Mucosa of gallbladder (tissue), 1 donor: ENCODE measurements at regions not wholly inside any gene's neighbourhood (a gene's known extent, or its start where the extent isn't known, plus 50 kb on each side); places are given as distances from the start of the nearest gene placed in this dataset.
"Not testable (repeated sequence)": the region's sequence is repeated elsewhere in the genome, so short reads cannot be mapped to it uniquely, and the experiment has no call there.

Experiments
- DNase-seq: peaks from one replicate; pipeline ENCODE4 v3.0.0-alpha.2; 2020; ENCODE audit warnings: low spot score
- donor health status: DM: no; HTN: no; CAD: no.

DNA sequence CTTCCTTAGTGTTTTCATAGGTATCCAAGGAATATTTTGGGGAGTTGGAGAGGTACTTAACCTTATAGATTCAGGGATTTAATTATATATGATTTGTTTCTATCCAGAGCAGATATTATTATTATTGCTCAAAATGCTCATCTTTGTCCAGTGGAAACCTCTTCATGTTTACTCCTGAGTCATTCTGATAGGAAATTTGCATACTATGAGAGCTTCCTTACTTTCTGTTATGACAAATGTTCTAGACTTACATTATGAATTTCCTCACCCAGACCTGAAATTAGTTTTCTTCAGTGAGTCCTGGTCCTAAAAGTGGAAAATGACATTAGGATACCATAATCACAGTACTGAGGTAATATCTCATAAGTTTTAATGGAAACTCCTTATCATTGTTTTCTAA is 57.5 kb upstream of the PLPPR5 start:
- no peak for DNase-seq

DNA sequence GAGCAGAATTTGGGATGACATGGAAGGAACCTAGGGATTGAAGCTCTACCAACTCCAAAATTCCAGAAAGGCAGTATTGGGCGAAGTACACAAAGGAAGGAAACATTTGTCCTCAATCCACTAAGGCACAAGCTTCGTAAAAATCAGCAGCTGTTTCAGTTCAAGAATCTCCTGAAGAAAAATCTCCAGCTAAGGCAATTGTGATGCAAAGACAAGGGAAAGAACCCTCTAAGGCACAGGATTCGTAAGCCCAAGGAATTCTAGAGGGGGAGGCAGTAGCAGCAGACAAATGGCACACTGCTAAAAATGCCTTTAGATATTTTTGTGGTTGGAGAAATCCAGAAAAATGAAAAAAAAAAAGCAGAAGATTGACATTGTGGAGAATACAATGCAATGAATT is 64.5 kb upstream of the PLPPR5 start:
- DNase-seq, result no peak

DNA sequence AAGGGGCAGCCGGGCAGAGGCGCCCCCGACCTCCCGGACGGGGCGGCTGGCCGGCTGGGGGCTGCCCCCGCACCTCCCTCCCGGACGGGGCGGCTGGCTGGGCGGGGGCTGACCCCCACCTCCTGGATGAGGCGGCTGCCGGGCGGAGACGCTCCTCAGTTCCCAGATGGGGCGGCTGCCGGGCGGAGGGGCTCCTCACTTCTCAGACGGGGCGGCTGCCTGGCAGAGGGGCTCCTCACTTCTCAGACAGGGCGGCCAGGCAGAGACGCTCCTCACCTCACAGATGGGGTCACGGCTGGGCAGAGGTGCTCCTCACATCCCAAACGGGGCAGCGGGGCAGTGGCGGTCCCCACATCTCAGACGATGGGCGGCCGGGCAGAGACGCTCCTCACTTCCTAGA is 73.9 kb upstream of the PLPPR5 start:
- not testable (repeated sequence) for DNase-seq

DNA sequence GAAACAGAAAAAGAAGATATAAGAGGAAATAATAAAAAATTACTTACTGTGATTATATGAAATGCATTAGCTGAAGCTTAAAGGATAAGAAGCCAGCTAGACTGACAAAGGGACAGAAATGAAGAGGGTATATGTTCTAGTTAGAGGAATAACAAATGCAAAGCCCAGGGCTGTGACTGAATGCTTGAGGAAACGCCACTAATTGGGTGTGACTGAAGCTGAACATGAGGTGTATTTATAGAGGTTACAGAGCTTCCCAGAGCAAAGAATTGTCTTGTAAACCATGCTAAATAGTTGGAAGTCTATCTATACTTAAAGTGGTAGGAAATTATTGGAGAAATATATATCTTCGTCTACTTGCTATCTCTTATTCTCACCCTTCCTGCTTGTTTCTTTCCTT is 77.7 kb upstream of the PLPPR5 start:
- no peak for DNase-seq

DNA sequence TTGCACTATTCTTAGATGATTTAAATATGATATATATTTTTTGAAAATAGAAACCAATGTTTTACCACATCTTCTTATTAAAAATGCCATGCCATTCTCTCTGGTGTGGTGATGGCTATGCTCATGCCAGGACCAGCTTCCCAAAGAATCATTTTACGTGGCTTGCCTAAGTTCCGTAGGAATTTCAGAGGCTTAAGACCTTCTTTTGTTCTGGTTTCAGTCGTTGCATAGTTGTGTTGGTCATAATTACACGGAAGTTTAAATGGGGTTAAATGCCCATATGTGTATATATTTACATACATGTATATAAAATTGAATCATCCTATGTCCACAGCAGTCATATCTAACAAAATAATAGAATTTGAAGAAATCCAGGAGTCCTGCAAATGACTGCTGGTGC is 78.7 kb upstream of the PLPPR5 start:
- DNase-seq, result no peak

DNA sequence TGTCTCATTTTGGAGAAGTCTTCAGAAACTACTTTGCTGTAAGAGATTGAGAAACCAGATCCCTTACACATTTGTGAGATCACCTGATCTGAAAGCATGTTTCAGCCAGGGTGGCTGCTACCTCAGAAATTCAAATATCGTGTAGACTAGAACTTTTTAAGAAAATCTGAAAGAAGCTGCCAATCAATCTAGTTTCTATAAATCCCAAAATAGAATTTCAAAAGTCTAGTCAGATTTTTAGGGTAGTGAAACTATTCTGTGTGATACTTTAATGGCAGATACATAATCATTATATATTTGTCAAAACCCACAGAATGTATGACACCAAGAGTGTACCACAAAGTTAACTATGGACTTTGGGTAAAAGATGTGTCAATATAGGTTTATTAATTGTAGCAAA is 79.9 kb upstream of the PLPPR5 start:
- no peak for DNase-seq

DNA sequence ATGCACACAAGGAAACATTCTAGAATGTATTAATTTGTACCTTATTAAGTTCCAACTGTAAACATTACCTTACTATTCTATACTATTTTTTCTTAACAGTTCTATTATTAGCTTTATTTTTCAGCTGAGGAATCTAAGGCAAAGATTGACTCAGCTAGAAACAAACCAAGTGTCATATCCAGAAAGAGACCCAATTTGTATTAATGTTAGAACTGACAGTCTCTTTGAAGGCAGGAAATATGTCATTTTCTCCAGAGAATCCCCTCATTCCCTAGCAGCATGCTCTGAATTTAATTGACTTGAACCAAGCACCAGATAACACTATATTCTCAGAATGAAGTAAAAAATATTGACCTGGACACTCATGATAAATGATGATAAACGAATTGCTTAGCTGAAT is 81.4 kb upstream of the PLPPR5 start:
- DNase-seq, result no peak

DNA sequence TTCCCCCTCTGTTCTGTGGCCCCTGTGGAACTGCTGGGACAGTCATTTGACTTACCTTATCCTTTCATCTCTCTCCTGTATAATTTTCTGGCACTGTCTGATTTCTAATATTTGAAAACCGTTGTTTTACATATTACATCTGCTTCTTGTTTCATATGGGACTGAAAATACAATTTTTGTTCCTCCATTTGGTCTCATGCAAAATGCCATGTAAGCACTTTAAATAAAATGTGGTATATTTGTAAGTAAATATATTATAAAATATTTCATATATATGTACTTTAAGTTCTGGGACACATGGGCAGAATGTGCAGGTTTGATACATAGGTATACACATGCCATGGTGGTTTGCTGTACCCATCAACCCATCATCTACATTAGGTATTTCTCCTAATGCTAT is 93.9 kb upstream of the PLPPR5 start:
- no peak for DNase-seq

DNA sequence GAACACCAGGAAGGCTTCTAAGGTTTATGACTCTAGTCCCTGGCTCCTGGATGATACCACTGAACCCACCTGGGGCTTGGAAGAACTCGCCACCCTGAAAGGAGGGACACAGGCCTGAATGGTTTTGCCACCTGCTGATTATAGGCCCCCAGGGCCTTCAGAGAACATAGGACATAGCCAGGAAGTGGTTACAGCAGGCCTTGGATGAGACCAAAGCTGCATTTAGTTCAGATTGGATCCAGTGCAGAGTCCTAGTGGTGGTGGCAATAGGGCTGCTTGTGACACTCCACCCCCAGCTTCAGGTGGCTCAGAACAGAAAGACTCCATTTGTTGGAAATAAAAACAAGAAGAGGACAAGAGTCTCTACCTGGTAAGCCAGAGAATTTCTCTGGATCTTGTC is 101.6 kb upstream of the PLPPR5 start:
- no peak for DNase-seq

DNA sequence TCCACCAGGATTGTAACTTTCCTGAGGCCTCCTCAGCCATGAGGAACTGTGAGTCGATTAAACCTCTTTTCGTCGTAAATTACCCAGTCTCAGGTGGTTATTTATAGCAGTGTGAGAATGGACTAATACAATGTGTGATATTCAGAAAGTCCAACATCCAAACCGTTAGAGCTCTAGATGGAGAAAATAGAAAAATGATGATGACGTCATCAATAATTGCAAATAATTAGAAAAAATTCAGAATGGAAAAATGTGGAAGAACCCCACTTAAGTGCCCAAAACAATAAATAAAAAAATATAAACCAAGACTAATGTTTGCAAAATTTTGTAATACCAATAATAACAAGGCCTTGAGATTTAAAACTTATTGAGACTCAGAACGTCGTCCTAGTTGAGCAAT is 103.0 kb upstream of the PLPPR5 start:
- no peak for DNase-seq

DNA sequence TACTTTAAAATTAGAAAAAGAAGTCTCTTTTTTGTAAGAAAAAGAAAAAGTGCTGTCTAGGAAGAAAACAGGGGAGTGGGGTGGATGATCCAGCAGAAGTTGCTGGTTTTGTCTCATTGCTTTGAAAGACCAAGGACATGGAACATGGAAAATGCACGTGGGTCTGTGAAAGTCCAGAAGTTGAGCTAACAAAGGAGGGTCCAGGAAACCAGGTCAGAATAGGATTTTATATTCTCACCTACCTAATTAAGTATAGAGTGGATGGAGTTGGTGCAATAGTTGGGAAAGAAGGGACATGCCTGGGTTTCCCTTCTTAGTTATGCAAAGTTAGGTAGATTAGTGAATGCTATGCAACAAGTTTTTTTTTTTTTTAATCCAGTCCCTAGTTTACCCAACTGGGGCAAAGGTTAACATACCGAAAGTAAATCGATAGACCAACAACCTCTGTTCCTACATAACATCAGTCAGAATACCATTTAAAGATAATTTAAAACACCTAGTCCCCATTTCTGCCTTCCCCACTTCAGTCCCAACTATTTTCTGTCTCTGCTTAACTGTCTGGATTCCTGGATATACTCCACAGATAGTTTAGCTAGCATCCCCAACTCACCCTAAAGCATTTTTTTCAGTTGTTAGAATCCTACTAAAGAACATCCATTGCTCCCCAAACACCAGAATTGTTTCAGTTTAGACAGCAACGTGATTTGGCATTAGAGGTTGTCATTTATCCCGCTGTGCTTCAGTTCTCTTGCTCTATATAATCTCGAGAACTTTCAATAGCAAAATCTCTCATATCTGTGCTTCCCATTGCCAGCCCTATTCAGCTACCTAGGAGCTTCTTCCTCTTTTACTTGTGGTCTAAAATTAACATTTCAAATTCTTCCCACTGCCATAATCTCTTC is 105.7 kb upstream of the PLPPR5 start:
- DNase-seq, result no peak

DNA sequence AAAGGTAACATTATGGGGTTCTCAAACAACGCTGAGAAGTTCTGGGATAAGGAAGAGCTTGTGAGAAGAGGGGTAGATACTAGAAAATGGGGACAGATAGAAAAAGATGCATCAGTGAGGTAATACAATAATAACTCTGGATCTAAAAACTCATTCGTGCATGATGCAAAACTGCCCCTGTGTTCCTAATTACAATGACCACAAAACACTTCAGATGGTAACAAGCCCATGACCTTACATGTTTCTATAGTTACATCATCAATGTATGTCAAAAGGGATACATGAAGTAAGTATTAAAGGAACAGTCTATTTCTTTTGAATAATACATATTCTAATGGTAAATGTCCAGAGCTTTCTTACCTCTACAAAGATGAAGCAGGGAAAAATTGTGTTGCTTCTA is 110.6 kb upstream of the PLPPR5 start:
- no peak for DNase-seq

DNA sequence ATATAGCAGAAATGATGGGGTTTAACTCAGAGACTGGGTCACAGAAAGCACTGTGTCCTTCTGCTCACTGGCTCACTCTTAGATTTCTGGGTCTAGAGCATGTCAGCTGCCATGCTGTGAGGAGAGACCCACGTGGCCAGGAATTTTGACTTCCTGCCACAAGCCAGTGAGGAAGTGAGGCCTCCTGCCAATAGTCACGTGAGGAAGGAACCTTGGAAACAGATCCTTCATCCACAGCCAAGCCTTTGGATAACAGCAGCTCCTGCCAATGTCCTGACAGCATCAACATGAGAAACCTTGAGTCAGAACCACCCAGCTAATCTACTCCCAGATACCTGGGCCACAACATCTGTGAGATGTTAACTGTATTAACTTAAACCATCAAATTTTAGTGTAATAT is 114.5 kb upstream of the PLPPR5 start:
- no peak for DNase-seq

DNA sequence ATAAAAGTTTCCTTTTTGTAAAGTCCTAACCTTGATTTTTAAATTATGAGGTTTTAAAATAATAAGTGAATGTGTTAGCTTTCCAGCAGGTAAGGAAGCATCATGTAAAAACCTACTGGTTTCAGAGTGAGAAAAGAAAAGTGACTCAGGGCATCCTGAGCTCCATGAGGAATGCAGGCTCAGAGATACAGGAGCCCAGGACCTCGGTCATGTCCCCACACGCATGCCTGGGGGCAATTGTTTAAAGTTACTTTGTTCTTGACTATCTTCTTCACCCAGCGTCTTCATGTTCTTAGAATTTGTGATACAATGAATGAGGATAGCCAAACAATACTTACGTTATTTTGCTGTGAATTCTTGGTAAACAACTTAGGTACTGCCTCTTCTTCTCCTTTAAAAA is 117.4 kb upstream of the PLPPR5 start:
- DNase-seq, result no peak

DNA sequence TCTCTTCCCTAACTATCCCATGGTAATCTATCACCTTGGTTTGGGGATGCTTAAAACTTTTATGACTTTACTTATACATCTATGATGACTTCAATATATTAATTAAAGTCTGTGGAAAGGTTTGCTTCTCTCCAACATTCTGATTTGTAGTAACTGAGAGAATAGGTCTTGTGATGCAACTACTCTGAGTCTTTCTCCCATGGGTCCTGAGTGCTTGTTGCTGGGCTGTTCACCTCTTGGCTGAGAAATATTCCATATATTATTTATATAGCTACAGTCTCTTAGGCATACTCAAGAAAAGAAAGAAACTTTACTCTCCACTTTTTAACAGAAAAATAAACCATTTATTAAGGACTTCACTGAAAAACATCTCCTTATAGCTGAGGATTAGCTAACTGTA is 119.3 kb upstream of the PLPPR5 start:
- no peak for DNase-seq

DNA sequence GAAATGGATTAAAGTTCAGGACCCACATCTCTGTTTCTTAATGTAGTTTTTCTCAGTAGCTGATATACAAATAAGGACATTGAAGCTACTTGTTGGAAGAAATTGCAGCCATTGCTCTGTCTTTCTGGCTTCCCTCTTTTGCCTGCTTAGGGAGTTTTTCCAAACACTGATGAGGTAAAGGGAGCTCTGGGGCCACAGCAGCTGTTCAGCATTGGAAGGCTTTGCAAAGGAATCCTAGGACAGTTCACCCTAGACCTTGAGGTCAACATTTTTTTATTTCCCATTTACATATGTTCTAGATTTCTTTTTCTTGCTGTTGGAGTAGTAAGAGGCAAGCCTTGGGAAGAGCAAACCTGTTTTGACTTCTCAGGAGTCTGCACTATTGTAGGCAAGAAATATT is 126.9 kb upstream of the PLPPR5 start:
- DNase-seq, result no peak

DNA sequence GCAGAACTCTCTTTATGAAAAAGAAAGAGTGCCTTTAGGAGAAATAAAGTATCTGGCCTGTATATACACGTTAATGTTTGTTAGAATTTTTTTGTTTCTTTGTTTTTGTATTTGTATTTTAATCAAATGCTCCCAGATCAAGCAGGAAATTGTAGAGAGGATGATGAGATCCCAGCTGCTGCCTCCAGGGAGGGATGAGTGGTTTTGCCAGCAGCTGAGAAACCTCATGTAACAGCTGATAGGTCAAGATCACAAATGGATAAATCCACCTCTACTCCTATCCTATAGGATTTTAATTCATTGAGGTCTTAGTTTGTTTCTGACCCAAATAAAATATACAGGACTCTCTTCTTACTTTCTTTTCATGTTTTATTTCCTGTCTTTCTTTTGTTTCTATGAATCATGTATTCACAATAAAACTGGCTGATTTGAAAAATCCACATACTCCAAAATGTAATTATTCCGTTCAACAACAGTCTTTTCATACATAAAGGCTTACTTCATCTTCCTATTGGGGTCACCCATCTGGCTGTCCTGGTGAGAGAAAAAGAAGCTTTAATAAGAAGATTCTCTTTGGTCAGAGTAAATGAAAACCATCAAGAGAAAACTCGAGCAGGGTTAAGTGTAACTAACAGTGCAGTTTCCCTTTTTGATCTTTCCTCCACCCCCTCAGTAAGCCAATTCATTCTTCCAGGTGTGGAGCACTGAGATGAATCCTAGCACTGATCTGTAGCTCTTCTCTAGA is 129.3 kb upstream of the PLPPR5 start:
- no peak for DNase-seq

DNA sequence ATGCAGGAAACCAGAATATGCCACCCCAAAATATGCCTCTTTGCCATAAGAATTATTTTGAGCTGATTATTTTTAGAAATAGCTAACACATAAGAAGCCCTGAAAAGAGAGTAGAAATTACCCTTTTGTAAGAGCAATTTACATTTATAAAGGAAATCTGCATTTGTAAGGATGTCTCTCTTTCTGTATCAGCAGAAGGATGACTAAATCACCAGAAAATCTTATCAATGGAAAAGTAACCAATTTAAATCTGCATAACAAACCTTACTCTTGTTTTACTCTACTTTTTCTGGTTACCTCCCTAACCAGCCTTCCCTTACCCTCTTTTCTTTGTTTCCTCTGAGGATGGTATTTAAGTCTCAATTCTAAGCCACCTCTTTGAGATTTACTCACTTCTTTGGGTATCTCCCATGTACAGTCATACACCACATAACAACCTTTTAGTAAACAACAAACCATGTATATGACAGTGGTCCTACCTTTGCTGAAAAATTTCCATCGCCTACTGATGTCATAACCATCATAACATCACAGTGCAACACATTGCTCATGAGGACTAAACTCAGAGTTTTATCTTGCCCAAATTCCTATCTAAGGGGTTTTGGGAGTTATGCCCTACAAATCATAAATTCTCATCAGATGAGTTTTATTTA is 126.6 kb upstream of the PLPPR4 start:
- DNase-seq, result no peak

DNA sequence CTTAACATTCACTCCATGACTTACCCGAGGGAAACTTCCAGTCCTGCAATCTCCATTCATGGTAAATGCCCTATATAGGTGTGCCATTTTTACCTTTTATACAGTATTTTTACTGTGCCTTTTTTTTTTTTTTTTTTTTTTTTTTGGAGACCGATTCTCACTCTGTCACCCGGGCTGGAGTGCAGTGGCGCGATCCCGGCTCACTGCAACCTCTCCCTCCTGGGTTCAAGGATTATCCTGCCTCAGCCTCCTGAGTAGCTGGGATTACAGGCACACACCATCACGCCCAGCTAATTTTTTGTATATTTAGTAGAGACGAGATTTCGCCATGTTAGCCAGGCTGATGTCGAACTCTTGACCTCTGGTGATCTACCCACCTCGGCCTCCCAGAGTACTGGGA is 124.4 kb upstream of the PLPPR4 start:
- no peak for DNase-seq

DNA sequence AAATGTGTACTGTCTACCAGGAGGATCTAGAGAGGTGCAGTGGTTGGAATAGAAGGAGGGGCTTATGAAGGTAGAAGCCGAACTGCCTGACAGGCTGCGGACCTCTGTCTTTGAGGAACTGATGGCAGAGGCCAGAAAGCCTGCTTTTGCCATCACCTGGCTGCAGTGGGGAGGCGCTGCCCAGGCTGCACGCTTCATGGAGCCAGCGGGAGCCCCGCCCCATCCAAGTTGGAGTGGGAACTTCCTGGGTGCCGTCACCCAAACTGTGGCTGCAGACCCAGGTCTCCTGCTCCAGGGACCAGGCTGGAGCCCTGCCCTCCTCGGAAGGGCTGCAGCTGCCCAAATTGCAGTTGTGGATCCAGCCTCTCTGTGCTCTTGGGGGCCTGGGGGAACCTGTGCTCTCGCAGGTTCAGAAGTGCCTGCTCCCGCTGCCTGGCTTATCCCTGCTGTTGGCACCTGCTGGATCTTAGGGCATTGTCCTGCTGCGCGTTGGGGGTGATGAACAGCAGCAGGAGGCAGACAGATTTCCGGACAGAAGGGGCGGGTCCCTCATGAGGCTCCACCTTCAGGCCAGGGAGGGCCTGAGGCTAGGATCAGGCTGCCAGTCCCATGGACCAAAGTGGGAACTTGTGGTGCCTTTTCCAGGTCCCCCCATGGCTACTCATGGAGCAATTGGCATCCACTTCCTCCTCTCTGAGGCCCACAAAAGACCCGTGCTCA is 118.0 kb upstream of the PLPPR4 start:
- DNase-seq, result no peak

DNA sequence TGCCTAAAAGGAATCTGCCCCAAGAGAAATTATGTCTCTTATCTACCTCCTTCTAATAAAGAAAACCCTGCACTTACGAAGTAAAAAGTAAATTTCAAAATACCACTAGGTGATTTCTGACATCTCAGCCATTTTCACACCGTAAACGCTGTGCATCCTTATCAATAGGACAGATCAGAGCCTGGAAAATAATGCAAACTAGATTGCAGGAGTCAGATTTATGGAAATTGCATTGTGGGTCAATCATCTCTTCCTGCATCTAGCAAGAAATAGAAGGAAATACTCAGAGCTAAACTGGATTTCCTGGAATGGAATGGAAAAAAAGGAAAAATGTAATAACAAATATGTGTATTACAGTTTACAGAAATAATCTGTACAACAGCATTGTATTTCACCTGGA is 114.3 kb upstream of the PLPPR4 start:
- no peak for DNase-seq

DNA sequence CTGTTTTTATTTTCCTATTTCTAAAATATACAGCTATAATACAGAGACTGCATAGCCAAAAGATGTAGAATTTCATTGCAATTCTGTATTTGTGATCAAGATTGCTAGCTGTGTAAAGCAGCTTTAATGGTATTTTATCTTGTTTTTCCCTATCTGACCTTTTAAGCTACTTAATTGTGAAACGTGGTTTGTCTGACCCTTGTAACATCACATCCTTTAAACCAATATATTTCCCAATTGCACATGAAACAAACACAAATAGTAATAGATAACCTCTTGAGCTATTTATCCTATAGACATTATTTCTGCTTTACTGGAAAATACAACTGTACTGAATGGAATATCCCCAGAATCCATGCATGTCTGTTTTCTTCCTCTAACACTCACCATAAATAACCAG is 112.2 kb upstream of the PLPPR4 start:
- no peak for DNase-seq
